ENCODE measurements at regions not wholly inside any gene's neighbourhood (a gene's known extent, or its start where the extent isn't known, plus 50 kb on each side); places are given as distances from the start of the nearest gene placed in this dataset.

- TF ChIP-seq CTCF (IDR thresholded peaks at IDR 0.05; ENCODE audit: low read length) (no peak), EZH2 (optimal IDR thresholded peaks at IDR 0.05; ENCODE audit: low read depth, low read length) (no peak), EZH2phosphoT487 (IDR thresholded peaks at IDR 0.05; ENCODE audit: low read length) (no peak)
Observed at GRCh38 chr5:10858307-10858706, 97.3 kb upstream of the DAP start.

All from MM.1S (cell line).